ENCODE measurements at regions not wholly inside any gene's neighbourhood (a gene's known extent, or its start where the extent isn't known, plus 50 kb on each side); places are given as distances from the start of the nearest gene placed in this dataset.

DNA sequence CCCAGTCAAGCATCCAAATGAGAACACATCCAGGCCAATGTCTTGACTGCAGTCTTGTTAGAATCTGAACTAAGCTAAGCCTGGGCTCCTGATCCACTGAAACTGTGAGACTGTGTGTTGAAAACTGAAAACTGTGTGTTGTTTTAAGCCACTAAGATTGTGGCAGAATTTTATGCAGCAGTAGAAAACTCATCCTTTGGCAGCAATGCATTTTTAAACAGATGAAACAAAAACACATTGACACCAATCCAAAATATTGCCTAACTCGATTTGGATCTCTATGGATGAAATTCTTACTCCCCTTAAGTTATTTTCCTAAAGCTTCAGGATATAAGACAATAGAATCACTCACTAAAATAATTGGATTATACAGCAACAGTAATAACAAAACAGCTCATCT lies 202.3 kb upstream of the KLF12 start:
- TF ChIP-seq, protein P1, sequence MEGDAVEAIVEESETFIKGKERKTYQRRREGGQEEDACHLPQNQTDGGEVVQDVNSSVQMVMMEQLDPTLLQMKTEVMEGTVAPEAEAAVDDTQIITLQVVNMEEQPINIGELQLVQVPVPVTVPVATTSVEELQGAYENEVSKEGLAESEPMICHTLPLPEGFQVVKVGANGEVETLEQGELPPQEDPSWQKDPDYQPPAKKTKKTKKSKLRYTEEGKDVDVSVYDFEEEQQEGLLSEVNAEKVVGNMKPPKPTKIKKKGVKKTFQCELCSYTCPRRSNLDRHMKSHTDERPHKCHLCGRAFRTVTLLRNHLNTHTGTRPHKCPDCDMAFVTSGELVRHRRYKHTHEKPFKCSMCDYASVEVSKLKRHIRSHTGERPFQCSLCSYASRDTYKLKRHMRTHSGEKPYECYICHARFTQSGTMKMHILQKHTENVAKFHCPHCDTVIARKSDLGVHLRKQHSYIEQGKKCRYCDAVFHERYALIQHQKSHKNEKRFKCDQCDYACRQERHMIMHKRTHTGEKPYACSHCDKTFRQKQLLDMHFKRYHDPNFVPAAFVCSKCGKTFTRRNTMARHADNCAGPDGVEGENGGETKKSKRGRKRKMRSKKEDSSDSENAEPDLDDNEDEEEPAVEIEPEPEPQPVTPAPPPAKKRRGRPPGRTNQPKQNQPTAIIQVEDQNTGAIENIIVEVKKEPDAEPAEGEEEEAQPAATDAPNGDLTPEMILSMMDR (conservative IDR thresholded peaks at IDR 0.05; ENCODE audit: low read depth) = no peak
- ChIA-PET CTCF (no interaction called here), POLR2A (ENCODE audit: low non-redundant PET) (no interaction called here)
- H3K27ac ChIP-seq = no peak overlapping the region
- DNase-seq (ENCODE audit: low spot score) = no peak

DNA sequence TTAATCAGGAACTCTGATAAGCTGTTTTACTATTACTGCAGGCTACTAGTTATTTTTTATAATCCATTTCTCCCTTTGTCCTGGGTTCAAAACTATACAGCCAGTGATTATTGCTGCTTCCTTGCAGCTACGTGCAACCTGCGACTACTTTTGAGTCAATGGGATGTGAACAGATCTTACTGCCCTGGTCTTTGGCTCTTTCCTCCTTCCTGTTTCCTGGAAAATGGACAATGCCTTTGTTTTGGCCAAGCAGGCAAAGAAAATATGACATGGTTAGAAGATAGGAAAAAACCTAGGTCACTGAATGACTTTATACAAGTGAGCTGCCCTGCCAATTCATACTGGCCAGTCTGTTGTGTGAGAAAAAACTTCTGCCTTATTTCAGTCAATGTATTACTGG lies 201.2 kb upstream of the KLF12 start:
- POLR2A ChIA-PET (ENCODE audit: low non-redundant PET) = no interaction called here
- no peak for DNase-seq (ENCODE audit: low spot score)
- CTCF ChIA-PET = no interaction called here

DNA sequence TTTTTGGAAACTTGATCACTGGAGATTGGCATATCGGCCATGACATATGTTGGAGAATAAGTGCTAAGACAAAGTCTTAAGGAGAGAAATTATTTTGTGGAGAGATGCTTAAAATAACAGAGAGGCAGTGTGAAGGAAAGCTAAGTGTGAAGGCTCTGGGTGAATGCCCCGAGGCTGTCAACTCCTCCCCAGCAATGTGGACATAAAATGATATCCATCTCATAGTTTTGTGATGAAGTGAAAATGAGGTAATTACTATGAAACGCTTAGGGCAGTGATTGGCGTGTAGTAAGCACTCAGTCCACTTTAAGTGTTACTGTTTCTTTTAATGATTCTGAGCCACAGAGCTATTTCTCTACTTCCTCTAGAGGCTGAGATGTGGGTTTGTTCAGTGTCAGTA lies 195.8 kb upstream of the KLF12 start:
- ChIA-PET POLR2A (ENCODE audit: low non-redundant PET) (no interaction called here), CTCF (interaction anchor here (0.9 kb wide), 1 partner anchor 11 kb away, joined by 3 read pairs; no protein-coding TSS in a partner anchor)
- no peak overlapping the region for H3K27ac ChIP-seq
- DNase-seq (ENCODE audit: low spot score) = no peak
- TF ChIP-seq, protein P1 (conservative IDR thresholded peaks at IDR 0.05; ENCODE audit: low read depth) = no peak

More for the DNA sequence above, 201.2 kb upstream of the KLF12 start:
- TF ChIP-seq, protein P1 (conservative IDR thresholded peaks at IDR 0.05; ENCODE audit: low read depth) = no peak
- no peak overlapping the region for H3K27ac ChIP-seq

DNA sequence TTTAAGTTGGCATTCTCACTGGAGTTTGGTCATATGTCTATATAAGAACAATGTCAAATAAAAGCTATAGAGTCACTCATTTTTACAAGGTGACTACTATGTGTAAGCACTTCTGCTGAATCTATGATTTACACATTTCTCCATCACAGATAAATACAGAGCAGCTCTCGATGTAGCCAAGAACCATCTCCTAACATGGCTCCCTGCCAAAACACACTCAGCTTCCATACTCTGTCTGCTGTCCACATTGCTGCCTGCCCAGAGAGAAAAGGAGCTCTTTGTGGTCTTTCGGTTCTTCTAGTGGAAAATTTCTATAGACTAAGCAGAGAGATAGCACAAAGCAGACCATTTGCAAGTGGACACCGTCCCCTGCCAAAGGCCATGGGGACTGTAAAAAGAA lies 190.9 kb upstream of the KLF12 start:
- POLR2A ChIA-PET (ENCODE audit: low non-redundant PET) = no interaction called here
- TF ChIP-seq, protein P1 (conservative IDR thresholded peaks at IDR 0.05; ENCODE audit: low read depth) = no peak
- H3K27ac ChIP-seq = no peak overlapping the region
- CTCF ChIA-PET = interaction anchor here (0.6 kb wide), 1 partner anchor 23 kb away, joined by 3 read pairs; no protein-coding TSS in a partner anchor
- DNase-seq (ENCODE audit: low spot score) = no peak

DNA sequence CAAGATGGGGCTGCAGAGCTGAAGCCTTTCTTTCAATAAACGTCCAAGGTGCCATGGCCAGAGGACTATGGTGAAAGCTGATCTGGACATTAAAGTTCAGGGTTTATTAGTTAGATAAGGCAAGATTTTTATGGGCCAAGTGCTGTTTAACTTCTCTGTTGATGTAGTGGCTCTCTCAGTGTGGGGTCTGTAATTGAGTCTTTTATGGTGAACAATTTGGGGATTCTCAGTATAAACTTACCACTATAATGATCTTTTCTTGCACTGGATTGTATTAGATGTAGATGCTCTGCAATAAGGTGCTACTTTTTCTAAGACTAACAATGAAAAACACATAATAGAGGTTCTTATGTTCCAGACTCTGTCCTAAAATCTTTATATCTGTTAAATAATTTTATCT lies 190.1 kb upstream of the KLF12 start:
- CTCF ChIA-PET = no interaction called here
- TF ChIP-seq, protein P1 (conservative IDR thresholded peaks at IDR 0.05; ENCODE audit: low read depth) = no peak
- DNase-seq (ENCODE audit: low spot score) = no peak
- H3K27ac ChIP-seq = no peak overlapping the region
- POLR2A ChIA-PET (ENCODE audit: low non-redundant PET) = no interaction called here

DNA sequence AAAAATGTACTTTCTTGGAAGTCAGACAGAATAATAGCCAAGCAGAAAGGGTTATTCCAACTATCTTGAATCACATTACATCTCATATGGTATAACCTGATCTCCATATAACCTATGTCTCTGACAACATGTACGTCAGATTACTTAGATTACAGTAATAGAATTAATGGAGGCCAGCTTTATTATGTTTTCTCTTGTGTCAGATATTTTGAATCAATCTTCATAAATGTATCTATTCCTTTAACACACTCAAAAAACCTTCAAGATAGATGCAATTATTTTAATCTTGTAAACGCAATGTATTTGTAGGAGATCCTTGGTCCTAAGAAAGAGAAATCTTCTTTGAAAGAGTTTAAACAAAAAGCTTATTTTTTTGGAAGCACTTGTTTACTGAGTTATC lies 188.4 kb upstream of the KLF12 start:
- TF ChIP-seq, protein P1 (conservative IDR thresholded peaks at IDR 0.05; ENCODE audit: low read depth) = no peak
- CTCF ChIA-PET = no interaction called here
- no peak for DNase-seq (ENCODE audit: low spot score)
- POLR2A ChIA-PET (ENCODE audit: low non-redundant PET) = no interaction called here
- no peak overlapping the region for H3K27ac ChIP-seq

DNA sequence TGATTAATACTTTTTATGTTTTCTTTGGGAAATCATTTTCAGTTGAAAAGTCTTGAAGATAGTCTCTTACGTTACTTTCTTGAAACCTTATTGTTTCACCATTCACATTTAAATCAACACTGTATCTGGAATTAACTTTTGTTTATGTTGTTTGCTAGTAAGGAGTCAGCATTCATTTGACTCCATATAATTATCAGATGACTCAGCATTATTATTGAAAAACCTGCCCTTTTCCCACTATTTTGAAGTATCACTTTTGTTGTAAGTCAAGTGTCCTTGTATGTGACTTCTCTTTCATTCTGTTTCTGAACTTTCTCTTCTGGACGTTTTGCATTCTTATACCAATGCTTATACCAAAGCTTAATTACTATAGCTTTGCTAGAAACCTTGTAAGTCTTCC lies 186.1 kb upstream of the KLF12 start:
- TF ChIP-seq, protein P1 (conservative IDR thresholded peaks at IDR 0.05; ENCODE audit: low read depth) = no peak
- POLR2A ChIA-PET (ENCODE audit: low non-redundant PET) = no interaction called here
- CTCF ChIA-PET = no interaction called here
- no peak overlapping the region for H3K27ac ChIP-seq
- DNase-seq (ENCODE audit: low spot score) = no peak
